PFSK-1 (cell line): ENCODE measurements at regions not wholly inside any gene's neighbourhood (a gene's known extent, or its start where the extent isn't known, plus 50 kb on each side); places are given as distances from the start of the nearest gene placed in this dataset.

Experiments
- FOXP2 ChIP-seq: optimal IDR thresholded peaks from 2 replicates; pipeline ENCODE3; 2011; ENCODE audit warnings: borderline replicate concordance, control low read depth, inconsistent platforms; ENCODE audit not compliant: insufficient read depth; ENCODE audit errors: extremely low read length, extremely low read depth
- POLR2AphosphoS5 ChIP-seq: IDR thresholded peaks from 2 replicates; pipeline ENCODE4 v1.6.1; 2012; ENCODE audit warnings: low read depth, mild to moderate bottlenecking, control low read depth, low read length, moderate library complexity
- SIN3A ChIP-seq: IDR thresholded peaks from 2 replicates; pipeline ENCODE4 v1.6.1; 2012; ENCODE audit warnings: mild to moderate bottlenecking, low read length, moderate library complexity, borderline replicate concordance; ENCODE audit not compliant: insufficient read depth
- TAF1 ChIP-seq: IDR thresholded peaks from 2 replicates; pipeline ENCODE4 v1.6.1; 2012; ENCODE audit warnings: low read length, control low read depth, borderline replicate concordance; ENCODE audit not compliant: insufficient read depth
- TF ChIP-seq, protein P1 (sequence below), 2 experiments: IDR thresholded peaks; 2 replicates each; pipeline versions ENCODE4 v1.6.1 to v1.8.0; 2011 to 2012; ENCODE audit warnings: low read depth in 2 of 2, low read length in 2 of 2, control low read depth in 1 of 2, inconsistent platforms in 1 of 2, mild to moderate bottlenecking in 1 of 2, moderate library complexity in 1 of 2; ENCODE audit not compliant: insufficient read depth in 1 of 2

DNA sequence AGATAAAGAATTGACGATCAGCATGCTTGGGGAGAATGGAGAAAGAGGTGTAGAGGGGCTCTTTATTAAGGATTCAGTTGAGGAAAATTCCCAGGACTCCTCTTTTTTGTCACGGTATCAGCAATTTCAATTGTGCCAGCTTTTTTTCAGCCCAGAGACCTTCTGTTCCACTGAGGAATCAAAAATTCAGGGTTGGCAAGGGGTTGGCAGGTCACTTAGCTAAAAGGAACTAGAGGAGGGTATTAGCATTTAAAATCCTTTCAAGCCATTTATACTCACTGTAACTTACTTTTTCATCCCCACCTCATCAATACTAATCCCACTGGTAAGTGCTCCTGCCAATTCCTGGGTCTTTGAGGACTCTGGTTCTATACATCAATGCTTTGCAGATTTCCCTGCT lies 757.5 kb upstream of the COBL start:
- TF ChIP-seq FOXP2: no peak
- TF ChIP-seq, protein P1, sequence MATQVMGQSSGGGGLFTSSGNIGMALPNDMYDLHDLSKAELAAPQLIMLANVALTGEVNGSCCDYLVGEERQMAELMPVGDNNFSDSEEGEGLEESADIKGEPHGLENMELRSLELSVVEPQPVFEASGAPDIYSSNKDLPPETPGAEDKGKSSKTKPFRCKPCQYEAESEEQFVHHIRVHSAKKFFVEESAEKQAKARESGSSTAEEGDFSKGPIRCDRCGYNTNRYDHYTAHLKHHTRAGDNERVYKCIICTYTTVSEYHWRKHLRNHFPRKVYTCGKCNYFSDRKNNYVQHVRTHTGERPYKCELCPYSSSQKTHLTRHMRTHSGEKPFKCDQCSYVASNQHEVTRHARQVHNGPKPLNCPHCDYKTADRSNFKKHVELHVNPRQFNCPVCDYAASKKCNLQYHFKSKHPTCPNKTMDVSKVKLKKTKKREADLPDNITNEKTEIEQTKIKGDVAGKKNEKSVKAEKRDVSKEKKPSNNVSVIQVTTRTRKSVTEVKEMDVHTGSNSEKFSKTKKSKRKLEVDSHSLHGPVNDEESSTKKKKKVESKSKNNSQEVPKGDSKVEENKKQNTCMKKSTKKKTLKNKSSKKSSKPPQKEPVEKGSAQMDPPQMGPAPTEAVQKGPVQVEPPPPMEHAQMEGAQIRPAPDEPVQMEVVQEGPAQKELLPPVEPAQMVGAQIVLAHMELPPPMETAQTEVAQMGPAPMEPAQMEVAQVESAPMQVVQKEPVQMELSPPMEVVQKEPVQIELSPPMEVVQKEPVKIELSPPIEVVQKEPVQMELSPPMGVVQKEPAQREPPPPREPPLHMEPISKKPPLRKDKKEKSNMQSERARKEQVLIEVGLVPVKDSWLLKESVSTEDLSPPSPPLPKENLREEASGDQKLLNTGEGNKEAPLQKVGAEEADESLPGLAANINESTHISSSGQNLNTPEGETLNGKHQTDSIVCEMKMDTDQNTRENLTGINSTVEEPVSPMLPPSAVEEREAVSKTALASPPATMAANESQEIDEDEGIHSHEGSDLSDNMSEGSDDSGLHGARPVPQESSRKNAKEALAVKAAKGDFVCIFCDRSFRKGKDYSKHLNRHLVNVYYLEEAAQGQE (IDR thresholded peaks at IDR 0.05; ENCODE audit: insufficient read depth in 1 of 2, low read depth in 2 of 2, low read length in 2 of 2): no peak
- no peak for TF ChIP-seq POLR2AphosphoS5
- TF ChIP-seq SIN3A: no peak
- no peak for TF ChIP-seq TAF1

DNA sequence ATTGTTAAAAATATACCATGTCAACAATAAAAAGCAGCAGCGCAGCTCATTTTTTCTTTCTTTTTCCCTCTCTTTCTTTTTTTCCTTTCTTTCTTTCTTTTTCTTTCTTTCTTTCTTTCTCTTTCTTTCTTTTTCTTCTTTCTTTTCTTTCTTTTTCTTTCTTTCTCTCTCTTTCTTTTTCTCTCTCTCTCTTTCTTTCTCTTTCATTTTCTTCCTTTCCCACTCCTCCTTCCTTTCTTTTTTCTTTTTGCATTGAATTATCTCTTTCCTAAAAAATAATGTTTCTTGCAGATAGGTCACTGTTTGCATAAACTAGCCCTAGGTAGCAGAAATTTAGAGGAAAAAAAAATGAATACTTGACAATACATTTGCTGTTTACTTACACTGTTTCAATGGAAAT lies 755.1 kb upstream of the COBL start:
- TF ChIP-seq, protein P1 (IDR thresholded peaks at IDR 0.05; ENCODE audit: insufficient read depth in 1 of 2, low read depth in 2 of 2, low read length in 2 of 2): no peak
- TF ChIP-seq FOXP2 (no peak), POLR2AphosphoS5 (no peak), SIN3A (no peak), TAF1 (no peak)

DNA sequence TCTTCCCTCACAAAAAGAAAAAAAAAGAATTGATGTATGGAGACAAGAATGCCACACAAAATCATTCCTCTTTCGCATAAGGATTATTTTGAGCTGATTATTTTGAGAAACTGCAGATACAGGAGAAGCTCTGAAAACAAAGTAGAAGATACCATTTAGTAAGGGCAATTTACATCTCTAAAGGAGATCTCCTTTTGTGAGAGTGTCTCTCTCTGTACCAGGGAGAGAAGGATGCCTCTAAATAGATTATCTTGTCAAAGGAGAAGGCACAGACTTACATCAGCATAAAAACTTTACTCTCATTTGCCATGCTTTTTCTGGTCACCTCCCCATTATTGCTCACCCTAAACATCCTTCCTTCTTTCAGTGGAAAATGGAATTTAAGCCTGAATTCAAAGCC lies 747.9 kb upstream of the COBL start:
- TF ChIP-seq, protein P1 (IDR thresholded peaks at IDR 0.05; ENCODE audit: insufficient read depth in 1 of 2, low read depth in 2 of 2, low read length in 2 of 2): no peak
- TF ChIP-seq FOXP2 (no peak), SIN3A (no peak), TAF1 (no peak)

DNA sequence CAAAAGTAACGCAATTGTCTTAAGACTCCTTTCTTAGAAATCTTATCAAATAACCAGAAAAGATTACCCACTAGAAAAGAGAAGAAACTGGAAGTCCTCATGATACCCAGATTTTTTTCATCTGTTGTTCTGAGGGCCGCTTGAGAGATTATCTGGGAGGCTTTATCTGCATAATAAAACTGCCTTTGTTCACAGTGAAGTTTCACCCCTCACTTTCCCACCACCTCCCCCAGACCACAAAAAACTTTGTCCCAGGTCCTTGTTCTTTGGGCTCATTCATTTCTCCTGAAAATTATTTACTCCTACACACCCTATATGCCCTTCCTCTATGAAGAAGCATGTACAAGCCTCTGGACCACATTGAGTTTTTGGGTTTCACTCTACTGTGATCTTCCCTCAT lies 745.1 kb upstream of the COBL start:
- TF ChIP-seq TAF1 (no peak), SIN3A (no peak), FOXP2 (no peak), POLR2AphosphoS5 (no peak)
- TF ChIP-seq, protein P1 (IDR thresholded peaks at IDR 0.05; ENCODE audit: insufficient read depth in 1 of 2, low read depth in 2 of 2, low read length in 2 of 2): no peak

DNA sequence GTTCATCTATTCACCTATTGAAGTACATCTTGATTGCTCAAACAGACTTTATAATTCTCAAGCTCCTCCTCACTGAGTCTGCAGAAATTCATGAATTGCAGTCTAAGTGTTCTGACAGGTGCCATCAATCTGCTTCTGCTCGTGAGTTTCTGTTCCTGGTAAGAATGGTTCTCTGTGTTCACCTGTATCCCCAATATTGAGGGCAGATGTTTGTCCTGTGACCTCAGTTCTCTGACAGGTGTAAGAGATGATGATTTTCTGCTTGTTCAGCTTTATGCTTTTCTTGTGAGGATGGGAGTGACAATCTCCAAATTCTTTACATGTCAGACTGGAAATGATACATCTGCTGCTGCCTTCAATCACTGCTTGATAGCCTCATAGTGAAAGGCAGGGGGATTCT lies 736.9 kb upstream of the COBL start:
- no peak for TF ChIP-seq POLR2AphosphoS5

DNA sequence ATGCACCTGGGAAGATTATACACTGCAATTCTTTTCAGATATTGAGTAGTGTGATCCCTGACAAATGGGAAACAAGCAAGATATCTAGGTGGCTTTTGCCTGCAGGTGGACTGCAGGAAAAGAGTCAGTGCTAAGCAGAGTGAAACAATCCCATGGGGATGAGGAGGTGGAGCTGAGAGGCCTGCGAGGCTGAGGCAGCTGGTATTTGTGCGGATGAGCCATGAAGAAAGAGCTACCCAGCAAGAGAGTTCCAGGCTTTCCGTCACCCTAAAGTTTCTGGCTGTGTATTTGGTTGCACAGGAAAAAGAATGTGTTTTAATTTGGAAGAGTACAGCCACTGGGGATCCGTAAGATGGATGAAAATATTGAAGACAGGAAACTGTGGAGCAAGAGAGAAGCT lies 714.1 kb upstream of the COBL start:
- TF ChIP-seq TAF1: no peak
